ENCODE measurements at regions not wholly inside any gene's neighbourhood (a gene's known extent, or its start where the extent isn't known, plus 50 kb on each side); places are given as distances from the start of the nearest gene placed in this dataset.
"Not testable (repeated sequence)": the region's sequence is repeated elsewhere in the genome, so short reads cannot be mapped to it uniquely, and the experiment has no call there.

GRCh38 chr3:34111361-34111760 is 312.9 kb downstream of the PDCD6IP start:
- H3K36me3 ChIP-seq (ENCODE audit: control insufficient read depth, insufficient read depth, low read length) = no peaks in the 10 kb centered on the region
- TF ChIP-seq CTCF (IDR thresholded peaks at IDR 0.05; ENCODE audit: insufficient read depth, low read length, poor library complexity, severe bottlenecking) = no peak
- H3K27me3 ChIP-seq (replicated peaks; ENCODE audit: control insufficient read depth, insufficient read depth, low read length) = no peaks in the 10 kb centered on the region
- DNase-seq (ENCODE audit: extremely low read depth, insufficient read length) = no peak
- no peak overlapping the region for H3K4me3 ChIP-seq (replicated peaks; ENCODE audit: low read depth, low read length)

GRCh38 chr3:34112261-34112660 is 313.8 kb downstream of the PDCD6IP start:
- not testable (repeated sequence) for H3K27me3 ChIP-seq (replicated peaks; ENCODE audit: control insufficient read depth, insufficient read depth, low read length); H3K4me3 ChIP-seq (replicated peaks; ENCODE audit: low read depth, low read length); DNase-seq (ENCODE audit: extremely low read depth, insufficient read length); H3K36me3 ChIP-seq (ENCODE audit: control insufficient read depth, insufficient read depth, low read length)

- no peak for DNase-seq (ENCODE audit: extremely low read depth, insufficient read length)
- Histone ChIP-seq H3K27me3 (replicated peaks; ENCODE audit: control insufficient read depth, insufficient read depth, low read length) (no peaks in the 10 kb centered on the region), H3K4me3 (replicated peaks; ENCODE audit: low read depth, low read length) (no peak overlapping the region), H3K36me3 (ENCODE audit: control insufficient read depth, insufficient read depth, low read length) (no peaks in the 10 kb centered on the region)
- TF ChIP-seq CTCF (IDR thresholded peaks at IDR 0.05; ENCODE audit: insufficient read depth, low read length, poor library complexity, severe bottlenecking) = no peak
These were observed 332.7 kb downstream of the PDCD6IP start for GRCh38 chr3:34131091-34131490.

- Histone ChIP-seq H3K36me3 (ENCODE audit: control insufficient read depth, insufficient read depth, low read length) (no peaks in the 10 kb centered on the region), H3K4me3 (replicated peaks; ENCODE audit: low read depth, low read length) (no peak overlapping the region), H3K27me3 (replicated peaks; ENCODE audit: control insufficient read depth, insufficient read depth, low read length) (no peaks in the 10 kb centered on the region)
- DNase-seq (ENCODE audit: extremely low read depth, insufficient read length) = no peak
- no peak for TF ChIP-seq CTCF (IDR thresholded peaks at IDR 0.05; ENCODE audit: insufficient read depth, low read length, poor library complexity, severe bottlenecking)
These were observed 333.8 kb downstream of the PDCD6IP start for GRCh38 chr3:34132069-34132692.

GRCh38 chr3:34139566-34139965 is 341.1 kb downstream of the PDCD6IP start:
- TF ChIP-seq CTCF (IDR thresholded peaks at IDR 0.05; ENCODE audit: insufficient read depth, low read length, poor library complexity, severe bottlenecking) = no peak
- Histone ChIP-seq H3K4me3 (replicated peaks; ENCODE audit: low read depth, low read length) (no peak overlapping the region), H3K36me3 (ENCODE audit: control insufficient read depth, insufficient read depth, low read length) (no peaks in the 10 kb centered on the region), H3K27me3 (replicated peaks; ENCODE audit: control insufficient read depth, insufficient read depth, low read length) (no peaks in the 10 kb centered on the region)
- DNase-seq (ENCODE audit: extremely low read depth, insufficient read length) = no peak

GRCh38 chr3:34140616-34141015 is 342.2 kb downstream of the PDCD6IP start:
- H3K36me3 ChIP-seq (ENCODE audit: control insufficient read depth, insufficient read depth, low read length) = no peaks in the 10 kb centered on the region
- DNase-seq (ENCODE audit: extremely low read depth, insufficient read length) = no peak
- H3K4me3 ChIP-seq (replicated peaks; ENCODE audit: low read depth, low read length) = no peak overlapping the region
- no peak for TF ChIP-seq CTCF (IDR thresholded peaks at IDR 0.05; ENCODE audit: insufficient read depth, low read length, poor library complexity, severe bottlenecking)
- no peaks in the 10 kb centered on the region for H3K27me3 ChIP-seq (replicated peaks; ENCODE audit: control insufficient read depth, insufficient read depth, low read length)

Measured in GM06990 (cell line).